ENCODE measurements at regions not wholly inside any gene's neighbourhood (a gene's known extent, or its start where the extent isn't known, plus 50 kb on each side); places are given as distances from the start of the nearest gene placed in this dataset.
"Not testable (repeated sequence)": the region's sequence is repeated elsewhere in the genome, so short reads cannot be mapped to it uniquely, and the experiment has no call there.

DNA sequence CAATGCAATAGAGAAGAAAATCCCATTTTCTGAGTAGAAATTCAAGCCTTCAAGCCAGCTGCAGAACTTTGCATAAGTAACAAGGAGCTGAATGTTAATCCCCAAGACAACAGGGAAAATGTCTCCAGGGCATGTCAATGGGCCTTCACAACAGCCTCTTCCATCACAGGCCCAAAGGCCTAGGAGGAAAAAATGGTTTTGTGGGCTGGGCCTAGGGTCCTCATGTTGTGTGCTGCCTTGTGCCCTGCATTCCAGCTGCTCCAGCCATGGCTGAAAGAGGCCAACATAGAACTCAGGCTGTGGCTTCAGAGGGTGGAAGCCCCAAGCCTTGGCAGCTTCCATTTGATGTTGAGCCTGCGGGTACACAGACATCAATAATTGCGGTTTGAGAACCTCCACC, 1208.8 kb downstream of the PLA2G4A start:
- not testable (repeated sequence) for DNase-seq (ENCODE audit: low spot score)

GRCh38 chr1:188043536-188044245, 1214.9 kb downstream of the PLA2G4A start:
- no peak for DNase-seq (ENCODE audit: low spot score)

GRCh38 chr1:188050250-188050649, 1221.5 kb downstream of the PLA2G4A start:
- DNase-seq (ENCODE audit: low spot score), result no peak

DNA sequence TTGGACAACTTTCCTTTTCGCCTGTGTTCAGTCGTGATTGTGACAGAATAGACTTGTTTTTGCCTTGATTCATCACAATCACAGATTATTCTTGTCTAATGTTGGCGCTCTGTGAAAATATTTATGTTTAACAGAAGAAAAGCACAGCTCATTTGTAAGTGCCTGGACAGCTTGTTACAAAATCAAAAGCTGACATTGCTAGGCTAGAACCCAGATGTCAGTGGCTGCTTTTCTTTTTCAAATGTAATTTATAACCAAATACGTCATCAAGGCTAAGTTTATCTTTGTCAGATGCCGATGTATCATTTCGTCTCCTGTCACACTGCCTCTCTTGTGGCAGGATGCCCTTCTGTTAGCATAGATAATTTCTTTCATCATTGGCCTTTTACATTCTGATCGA, 1227.3 kb downstream of the PLA2G4A start:
- no peak for DNase-seq (ENCODE audit: low spot score)

GRCh38 chr1:188058801-188059200, 1230.1 kb downstream of the PLA2G4A start:
- DNase-seq (ENCODE audit: low spot score), result no peak

GRCh38 chr1:188061881-188062280, 1233.1 kb downstream of the PLA2G4A start:
- DNase-seq (ENCODE audit: low spot score), result no peak

DNA sequence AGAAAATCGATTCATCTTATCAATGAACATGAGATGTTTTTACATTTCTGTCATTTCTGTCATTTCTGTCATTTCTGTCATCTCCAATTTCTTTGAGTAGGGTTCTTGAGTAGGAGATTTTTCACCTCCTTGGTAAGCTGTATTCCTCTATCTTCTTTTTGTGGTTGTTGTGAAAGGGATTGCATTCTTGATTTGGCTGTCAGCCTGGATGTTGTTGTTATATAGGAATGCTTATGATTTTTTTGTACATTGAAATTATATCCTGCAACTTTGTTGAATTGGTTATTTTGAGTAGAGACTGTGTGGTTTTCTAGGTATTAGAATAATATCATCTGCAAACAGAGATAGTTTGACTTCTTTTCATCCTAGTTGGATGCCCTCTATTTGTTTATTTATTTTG, 1233.7 kb downstream of the PLA2G4A start:
- DNase-seq (ENCODE audit: low spot score), result no peak

- DNase-seq (ENCODE audit: low spot score), result no peak
Observed at GRCh38 chr1:188065917-188066316, 1237.2 kb downstream of the PLA2G4A start.

- DNase-seq (ENCODE audit: low spot score), result no peak
Observed at GRCh38 chr1:188070848-188071247, 1242.1 kb downstream of the PLA2G4A start.

GRCh38 chr1:188089015-188089414, 1260.3 kb downstream of the PLA2G4A start:
- no peak for DNase-seq (ENCODE audit: low spot score)

- no peak for DNase-seq (ENCODE audit: low spot score)
Observed at GRCh38 chr1:188089461-188089860, 1260.7 kb downstream of the PLA2G4A start.

- no peak for DNase-seq (ENCODE audit: low spot score)
Observed at GRCh38 chr1:188096521-188096920, 1267.8 kb downstream of the PLA2G4A start.

GRCh38 chr1:188117436-188117835, 1288.7 kb downstream of the PLA2G4A start:
- DNase-seq (ENCODE audit: low spot score), result no peak

DNA sequence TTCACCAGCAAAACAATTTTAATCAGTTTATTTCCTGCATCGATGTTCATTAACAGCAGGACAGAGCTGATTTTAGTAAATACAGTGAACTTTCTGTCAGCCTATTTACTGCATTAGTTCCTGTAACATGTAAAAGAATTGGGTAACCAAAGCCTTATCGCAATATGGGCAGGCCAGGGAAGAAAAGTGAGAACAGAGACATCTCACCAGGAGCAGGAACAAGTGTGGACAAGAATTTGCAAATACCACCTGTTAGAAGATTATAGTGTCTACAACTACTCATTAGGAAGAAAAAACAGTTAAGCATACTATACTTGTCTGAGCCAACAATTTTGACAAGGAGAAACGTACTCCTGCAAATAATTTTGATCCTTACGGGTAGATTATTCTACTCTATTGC, 1293.9 kb downstream of the PLA2G4A start:
- DNase-seq (ENCODE audit: low spot score), result no peak

DNA sequence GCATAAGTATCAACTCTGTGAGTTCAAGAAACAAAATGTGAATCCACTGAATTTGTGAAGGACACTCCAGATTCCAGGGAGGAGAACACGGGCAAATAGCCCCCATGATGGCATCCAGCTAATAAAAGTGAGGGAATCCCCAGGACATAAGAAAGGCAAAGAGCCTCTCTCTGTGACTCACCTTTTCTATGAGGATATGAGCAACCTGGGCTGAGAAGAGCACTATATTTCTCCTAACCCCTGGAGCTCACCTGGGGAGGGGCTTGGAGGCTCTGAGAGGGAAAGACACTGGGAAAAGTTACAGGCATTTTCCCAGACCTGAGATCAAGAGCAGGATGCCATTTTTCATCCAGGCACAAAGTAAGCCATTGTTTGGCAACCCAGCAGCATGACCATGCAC, 1298.8 kb downstream of the PLA2G4A start:
- DNase-seq (ENCODE audit: low spot score), result no peak

GRCh38 chr1:188128761-188129160, 1300.0 kb downstream of the PLA2G4A start:
- DNase-seq (ENCODE audit: low spot score), result no peak

DNA sequence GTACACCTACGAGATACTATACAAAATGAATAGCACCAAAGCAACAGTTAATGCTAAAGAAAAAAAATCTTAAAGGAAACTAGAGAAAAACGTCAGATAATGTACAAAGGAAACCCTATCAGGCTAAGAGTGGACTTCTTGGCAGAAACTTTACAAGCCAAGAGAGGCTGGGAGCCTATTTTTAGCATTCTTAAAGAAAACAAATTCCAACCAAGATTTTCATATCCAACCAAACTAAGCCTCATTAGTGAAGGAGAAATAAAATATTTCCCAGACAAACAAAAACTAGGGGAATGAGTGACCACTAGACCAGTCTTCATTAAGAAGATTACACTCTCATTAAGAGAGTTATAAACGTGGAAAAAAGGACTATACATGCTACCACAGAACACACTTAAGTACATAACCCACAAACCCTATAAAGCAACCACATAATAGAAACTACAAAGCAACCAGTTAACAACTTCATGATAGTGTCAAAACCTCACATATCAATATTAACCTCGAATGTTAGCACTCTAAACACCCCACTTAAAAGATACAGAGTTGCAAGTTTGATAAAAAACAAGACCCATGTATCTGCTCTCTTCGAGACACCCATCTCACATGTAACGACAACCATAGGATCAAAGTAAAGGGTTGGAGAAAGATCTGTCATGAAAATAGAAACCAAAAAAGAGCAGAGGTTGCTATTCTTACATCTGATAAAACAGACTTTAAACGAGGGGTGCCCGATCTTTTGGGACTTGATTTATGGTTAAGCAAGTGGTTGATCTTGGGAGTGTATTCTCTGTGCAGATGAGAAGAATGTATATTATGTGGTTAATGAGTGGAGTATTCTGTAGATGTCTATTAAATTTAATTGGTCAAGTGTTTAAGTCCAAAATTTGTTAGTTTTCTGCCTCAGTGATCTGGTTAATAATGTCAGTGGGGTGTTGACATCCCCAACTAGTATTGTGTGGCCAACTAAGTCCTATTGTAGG, 1301.4 kb downstream of the PLA2G4A start:
- no peak for DNase-seq (ENCODE audit: low spot score)

- DNase-seq (ENCODE audit: low spot score), result no peak
Observed at GRCh38 chr1:188137221-188137620, 1308.5 kb downstream of the PLA2G4A start.

- no peak for DNase-seq (ENCODE audit: low spot score)
Observed at GRCh38 chr1:188140958-188141357, 1312.2 kb downstream of the PLA2G4A start.

- no peak for DNase-seq (ENCODE audit: low spot score)
Observed at GRCh38 chr1:188154196-188154595, 1325.4 kb downstream of the PLA2G4A start.

- DNase-seq (ENCODE audit: low spot score), result no peak
Observed at GRCh38 chr1:188154761-188155160, 1326.0 kb downstream of the PLA2G4A start.

GRCh38 chr1:188155261-188155660, 1326.5 kb downstream of the PLA2G4A start:
- no peak for DNase-seq (ENCODE audit: low spot score)

- no peak for DNase-seq (ENCODE audit: low spot score)
Observed at GRCh38 chr1:188164459-188164858, 1335.7 kb downstream of the PLA2G4A start.

All from SW480 (cell line).